GM12864 (cell line): ENCODE measurements at regions not wholly inside any gene's neighbourhood (a gene's known extent, or its start where the extent isn't known, plus 50 kb on each side); places are given as distances from the start of the nearest gene placed in this dataset.
"Not testable (repeated sequence)": the region's sequence is repeated elsewhere in the genome, so short reads cannot be mapped to it uniquely, and the experiment has no call there.

Experiments
- DNase-seq: peaks from one replicate; pipeline ENCODE4 v3.0.0-alpha.2; 2011; ENCODE audit warnings: low read depth
- H3K4me3 ChIP-seq: 2 replicates; pipeline ENCODE4 v1.5.1; 2011; ENCODE audit warnings: mild to moderate bottlenecking, low read depth, low read length, control low read depth
- CTCF ChIP-seq: IDR thresholded peaks from 2 replicates; pipeline ENCODE4 v1.5.1; 2011; ENCODE audit warnings: low read depth, mild to moderate bottlenecking, moderate library complexity, low read length, control low read depth, inconsistent platforms; ENCODE audit errors: missing control alignments

- DNase-seq = no peak
- H3K4me3 ChIP-seq = no peak overlapping the region
- no peak for TF ChIP-seq CTCF
Measured at GRCh38 chr9:101860920-101861319, 122.5 kb upstream of the GRIN3A start.

- no peak for DNase-seq
- no peak for TF ChIP-seq CTCF
- H3K4me3 ChIP-seq = no peak overlapping the region
Measured at GRCh38 chr9:101859620-101860019, 121.2 kb upstream of the GRIN3A start.

- no peak for TF ChIP-seq CTCF
- no peak for DNase-seq
- H3K4me3 ChIP-seq = no peak overlapping the region
Measured at GRCh38 chr9:101858026-101858425, 119.6 kb upstream of the GRIN3A start.

GRCh38 chr9:101849102-101849707 is 110.8 kb upstream of the GRIN3A start:
- no peak overlapping the region for H3K4me3 ChIP-seq
- no peak for TF ChIP-seq CTCF
- no peak for DNase-seq

GRCh38 chr9:101848485-101848919 is 110.1 kb upstream of the GRIN3A start:
- DNase-seq = no peak
- no peak for TF ChIP-seq CTCF
- H3K4me3 ChIP-seq = no peak overlapping the region

GRCh38 chr9:101846161-101846560 is 107.7 kb upstream of the GRIN3A start:
- no peak overlapping the region for H3K4me3 ChIP-seq
- DNase-seq = no peak
- no peak for TF ChIP-seq CTCF

GRCh38 chr9:101840694-101841188 is 102.3 kb upstream of the GRIN3A start:
- no peak overlapping the region for H3K4me3 ChIP-seq
- DNase-seq = no peak
- TF ChIP-seq CTCF = no peak

GRCh38 chr9:101838988-101839387 is 100.5 kb upstream of the GRIN3A start:
- H3K4me3 ChIP-seq, DNase-seq: not testable (repeated sequence)
